HG02885 (cell line): ENCODE measurements at regions not wholly inside any gene's neighbourhood (a gene's known extent, or its start where the extent isn't known, plus 50 kb on each side); places are given as distances from the start of the nearest gene placed in this dataset.

Experiments used
- ATAC-seq: cut with Tn5 transposase; IDR thresholded peaks from one replicate; pipeline ENCODE4 v1.9.1; 2021; ENCODE audit warnings: mild to moderate bottlenecking; ENCODE audit not compliant: unreplicated experiment, poor library complexity

DNA sequence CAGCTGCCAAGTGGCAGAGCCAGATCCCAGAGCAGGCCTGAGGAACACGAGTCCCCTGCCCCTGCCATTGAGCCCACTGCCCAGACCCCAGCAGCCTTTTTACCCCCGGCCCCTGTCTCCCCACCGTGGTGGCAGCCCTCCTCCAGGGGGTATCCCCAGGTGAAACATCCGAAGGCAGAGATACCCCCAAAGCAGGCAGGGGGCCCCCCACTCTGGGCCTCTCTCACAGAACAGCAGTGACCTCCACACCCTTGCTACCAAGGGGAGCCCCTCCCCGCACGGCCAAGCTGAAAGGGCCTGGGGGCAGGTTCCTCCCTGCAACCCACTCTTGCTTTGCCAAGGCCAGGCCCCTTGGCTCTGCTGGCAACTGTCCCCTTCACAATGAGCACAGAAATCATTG, 142.2 kb downstream of the ENGASE start:
- no peak for ATAC-seq

DNA sequence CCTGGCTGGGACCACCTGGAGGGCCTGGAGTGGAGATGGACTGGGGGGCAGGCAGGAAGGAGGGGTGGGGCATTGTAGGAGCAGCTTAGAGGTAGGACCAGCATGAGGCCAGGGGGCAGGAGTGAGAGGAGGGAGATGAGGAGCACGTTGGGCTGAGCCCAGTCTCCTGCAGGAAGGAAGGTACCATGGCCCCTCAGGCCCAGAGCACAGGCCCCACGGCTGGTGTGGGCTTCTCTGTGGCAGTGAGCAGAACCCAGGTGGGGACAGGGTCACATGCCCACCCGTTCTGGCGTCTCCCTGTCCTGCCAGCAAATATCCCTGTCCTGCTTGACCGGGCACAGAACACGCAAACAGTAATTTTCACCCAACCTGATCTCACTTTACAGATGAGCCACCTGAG, 141.8 kb downstream of the ENGASE start:
- no peak for ATAC-seq

DNA sequence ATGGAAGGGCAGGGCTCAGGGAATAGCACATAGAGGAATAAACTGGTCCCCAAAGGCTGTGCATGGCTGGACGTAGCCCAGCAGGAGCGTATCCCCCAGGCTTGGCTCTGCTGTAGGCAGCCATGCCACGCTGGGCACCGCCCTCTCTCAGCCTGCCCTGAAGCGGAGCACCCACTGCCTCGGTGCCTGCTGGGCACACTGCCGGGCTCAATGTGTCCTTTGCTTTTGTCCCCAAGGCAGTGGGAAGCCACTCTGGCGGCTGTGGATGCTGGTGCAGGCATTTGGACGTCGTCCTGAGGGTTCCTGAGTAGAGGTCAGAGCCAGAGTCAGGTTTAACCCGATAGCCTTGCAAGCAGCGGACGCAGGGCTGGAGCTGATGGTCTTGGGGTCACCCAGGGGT, 141.0 kb downstream of the ENGASE start:
- no peak for ATAC-seq

DNA sequence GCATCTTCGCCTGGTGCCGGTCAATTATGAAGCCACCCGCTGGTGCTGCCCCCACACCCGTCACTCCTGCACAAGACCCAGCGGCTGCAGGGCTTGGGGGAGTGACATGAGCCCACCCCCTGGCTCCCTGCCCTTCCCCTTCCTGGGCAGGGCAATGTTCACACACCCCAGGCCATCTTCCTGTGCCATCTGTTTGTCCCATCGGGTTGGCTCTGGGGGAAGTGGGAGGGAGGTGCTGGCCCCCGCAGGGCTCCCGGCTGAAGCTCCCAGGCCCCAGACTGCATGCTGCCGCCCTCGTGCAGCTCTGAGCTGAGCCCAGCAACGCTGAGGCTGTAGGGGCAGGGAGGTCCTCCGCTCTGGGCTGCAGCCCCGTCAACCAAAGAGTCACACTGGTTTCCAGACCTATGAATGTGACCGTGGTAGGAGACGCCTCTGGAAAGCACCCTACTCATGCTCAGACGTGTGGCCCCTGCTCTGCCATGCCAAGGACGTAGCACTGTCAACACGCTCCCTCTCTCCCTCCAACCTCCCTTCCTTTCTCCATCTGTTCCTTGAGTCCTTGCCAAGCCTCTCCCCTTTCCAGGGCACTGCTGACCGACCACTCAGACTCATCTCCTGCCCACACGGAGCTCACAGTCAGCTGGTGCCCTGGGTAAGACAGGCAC, 140.4 kb downstream of the ENGASE start:
- ATAC-seq = no peak

DNA sequence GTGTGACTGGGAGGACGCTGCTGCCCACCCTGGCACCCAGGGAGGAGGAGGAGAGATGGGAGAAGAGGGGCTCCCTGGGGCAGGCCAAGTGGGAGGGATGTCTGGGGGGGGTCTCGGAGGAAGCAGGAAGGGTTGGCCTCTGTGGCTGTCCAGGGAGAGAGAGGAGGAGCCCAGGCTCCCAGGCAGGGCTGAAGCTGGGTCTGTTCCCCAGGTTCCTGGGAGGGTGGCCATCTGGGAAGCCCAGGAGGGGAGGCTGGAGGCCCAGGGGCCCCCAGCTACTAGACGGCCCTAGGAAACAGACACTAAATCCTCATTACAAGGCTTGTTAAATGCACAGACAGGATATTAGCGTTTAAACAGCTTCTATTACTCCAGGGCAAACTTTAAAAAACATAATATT, 139.8 kb downstream of the ENGASE start:
- no peak for ATAC-seq

DNA sequence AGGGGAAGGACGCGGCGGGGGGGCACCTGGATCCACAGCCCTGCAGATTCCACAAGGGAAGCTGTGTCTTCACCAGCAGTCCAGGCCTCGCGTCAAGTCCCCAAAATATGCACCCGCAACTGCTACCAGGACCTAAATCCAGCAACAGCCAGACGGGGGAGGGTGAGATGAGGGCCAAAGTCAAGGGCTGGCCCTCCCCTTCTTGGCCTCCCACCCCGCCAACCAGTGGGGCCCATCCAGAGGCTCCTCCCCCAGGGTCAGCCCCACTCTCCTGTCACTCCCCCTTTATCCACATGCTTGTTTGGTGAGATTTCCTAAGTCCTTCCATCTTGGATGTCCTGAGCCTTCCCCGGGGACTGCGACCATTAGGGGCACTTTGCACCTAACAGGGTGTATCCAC, 138.7 kb downstream of the ENGASE start:
- no peak for ATAC-seq

DNA sequence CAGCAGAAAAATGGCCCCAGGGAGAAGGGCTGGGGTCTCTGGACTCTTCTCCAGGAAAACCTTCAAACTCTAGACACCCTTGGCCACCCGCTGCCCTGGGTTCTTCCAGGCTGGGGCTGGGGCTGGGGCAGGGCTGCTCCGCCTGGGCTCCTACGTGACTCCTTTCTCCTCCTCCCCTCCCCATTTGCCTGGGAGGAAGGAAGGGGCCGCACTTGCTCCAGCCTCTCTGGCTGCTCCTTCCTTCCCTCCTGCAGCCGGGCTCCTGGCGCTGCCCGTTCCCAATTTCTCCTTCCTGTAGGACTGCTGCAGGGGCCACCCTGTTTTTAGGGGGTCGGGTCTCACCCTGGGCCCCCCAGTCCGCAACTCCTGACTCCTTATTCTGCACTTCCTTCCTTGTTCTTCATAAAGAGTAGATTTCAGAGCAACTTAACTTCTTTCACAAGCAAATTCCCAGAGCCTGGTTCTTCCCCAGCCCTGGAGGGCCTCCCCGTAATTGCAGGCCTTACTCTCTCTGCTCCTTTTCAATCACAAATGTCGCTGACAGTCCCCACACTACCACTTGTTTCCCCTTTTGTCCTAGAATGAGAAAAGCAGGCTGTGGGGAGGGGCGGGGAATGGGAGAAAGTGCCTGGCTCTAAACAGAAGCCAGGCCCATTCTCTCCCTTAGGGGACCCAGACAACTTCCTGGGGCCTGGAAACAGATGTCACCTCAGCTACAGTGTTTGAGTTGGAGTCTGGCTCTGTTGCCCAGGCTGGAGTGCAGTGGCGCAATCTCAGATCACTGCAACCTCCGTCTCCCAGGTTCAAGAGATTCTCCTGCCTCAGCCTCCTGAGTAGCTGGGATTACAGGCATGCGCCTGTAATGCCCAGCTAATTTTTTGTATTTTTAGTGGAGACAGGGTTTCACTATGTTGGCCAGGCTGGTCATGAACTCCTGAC, 137.8 kb downstream of the ENGASE start:
- ATAC-seq = no peak

DNA sequence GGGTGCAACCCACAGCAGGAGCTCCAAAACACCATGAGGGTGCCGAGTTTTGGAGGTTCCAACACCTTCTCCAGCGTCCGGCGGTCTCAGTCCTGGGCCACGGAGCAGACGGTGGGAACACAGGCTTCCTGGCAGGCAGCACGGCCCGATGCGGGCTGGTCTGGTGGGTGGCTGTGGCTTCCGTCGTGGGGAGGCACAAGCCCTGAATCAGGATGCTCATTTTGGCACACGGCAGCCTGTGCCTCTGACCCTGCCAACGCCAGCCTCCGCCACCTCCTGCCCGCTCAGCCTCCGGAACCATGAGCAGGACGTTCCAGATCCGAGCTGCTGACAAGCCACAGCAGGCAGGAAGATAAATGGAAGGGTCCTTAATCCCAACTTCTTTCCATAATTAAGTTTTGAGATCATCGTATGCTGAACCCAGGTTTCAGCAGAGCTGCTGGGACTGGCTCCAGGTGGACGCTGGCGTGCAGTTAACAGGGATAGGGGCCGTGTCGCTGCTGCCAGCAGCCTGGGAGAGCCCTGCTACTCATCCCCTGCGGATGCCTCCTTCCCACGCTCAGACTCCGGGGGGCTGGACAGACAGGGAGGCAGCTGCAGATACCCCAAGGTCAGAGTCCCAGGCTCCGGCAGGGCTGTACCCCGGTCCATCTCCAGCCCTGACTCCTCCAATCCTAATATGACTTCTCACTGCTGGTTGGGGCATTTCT, 136.6 kb downstream of the ENGASE start:
- no peak for ATAC-seq

DNA sequence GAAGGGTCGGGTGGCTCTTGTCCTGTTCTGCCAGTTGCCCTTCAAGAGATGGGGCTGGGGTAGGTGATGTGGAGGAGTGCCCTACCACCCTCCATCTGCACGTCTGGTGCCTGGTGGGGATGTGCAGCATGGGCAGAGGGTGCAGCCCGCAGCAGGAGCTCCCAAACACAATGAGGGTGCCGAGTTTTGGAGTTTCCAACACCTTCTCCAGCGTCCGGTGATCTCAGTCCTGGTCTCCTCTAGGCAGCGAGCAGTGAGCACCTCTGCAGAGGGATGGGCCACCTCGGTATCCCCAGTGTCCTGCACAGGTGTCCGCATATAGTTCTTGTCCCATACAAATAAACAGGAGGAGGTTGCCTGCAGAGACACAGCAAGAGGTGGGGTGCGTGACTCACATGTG, 136.0 kb downstream of the ENGASE start:
- ATAC-seq = no peak

DNA sequence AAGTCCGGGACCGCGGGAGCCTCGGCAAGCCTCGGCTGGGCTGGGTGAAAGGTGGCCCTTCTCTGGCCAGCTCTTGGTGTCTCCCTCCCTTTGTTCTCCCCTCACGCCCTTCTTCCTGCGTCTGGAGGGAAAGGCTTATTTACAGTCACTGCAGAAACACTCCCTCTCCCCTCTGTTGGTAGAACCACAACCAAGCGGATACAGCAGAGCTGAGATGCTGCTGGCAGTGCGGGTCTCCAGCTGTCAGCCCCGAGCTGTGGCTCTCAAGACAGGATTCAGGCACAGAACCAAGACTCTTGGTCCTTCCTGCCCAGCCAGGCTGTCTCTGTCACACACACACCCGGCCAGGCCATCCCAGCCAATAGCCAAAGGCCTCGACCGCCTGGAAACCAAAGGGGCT, 133.3 kb downstream of the ENGASE start:
- no peak for ATAC-seq

DNA sequence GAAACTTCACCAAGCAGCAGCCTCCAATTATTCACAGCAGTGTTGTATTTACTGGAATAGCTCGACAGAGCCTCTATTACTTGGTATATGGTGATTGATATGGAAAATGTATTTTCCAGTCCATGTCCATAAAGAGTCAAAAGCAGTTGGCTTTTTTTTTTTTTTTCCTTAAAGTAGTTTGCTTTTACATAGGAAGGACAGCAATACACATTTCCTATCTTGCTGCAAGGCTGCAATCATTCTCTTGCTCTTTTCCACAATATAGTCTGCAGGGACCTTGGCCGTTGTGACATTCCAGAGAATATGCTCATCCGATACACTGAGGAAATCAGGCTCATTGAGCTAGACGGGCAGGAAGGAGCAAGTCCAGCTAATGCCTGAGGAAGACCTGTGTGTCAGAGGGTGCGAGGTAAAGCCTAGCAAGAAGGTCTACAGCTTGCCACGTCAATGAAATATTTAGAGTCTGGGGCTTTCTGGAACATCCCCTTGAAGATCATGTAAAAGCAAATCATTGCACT, 131.1 kb downstream of the ENGASE start:
- no peak for ATAC-seq

DNA sequence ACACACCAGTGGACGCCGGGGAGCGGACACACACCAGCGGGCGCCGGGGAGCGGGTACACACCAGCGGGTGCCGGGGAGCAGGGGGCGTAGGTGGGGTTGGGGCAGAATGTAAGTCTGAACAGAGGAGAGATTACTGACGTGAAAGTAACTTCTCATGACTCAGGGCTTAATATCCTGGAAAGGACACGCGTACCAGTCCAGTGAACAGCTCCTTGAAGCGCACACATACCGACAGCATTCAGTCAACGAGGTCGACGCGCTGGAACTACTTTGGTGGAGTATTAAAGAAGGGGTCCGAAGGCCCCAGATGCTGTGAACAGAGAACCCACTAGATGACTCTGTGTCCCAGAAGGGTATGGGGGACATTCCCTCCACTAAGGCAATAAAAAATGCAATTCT, 129.6 kb downstream of the ENGASE start:
- no peak for ATAC-seq

DNA sequence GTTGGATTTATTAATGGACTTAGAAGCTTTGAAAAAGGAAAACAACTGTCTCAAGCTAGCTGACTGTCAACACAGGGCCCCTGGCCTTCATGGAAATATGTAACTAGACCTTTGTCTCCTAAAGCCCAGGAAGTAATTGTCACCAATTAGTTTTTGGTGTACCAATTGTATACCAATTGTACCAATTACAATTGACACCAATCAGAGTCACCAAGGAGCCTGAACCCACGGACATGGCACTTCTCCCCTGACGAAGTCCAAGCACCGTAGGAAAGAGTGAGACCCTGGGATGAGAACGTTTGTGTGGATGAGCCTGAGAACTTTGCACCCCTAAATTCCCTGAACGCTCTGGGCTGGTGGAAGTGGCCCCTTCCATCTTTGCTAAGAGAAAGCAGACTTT, 129.0 kb downstream of the ENGASE start:
- no peak for ATAC-seq

DNA sequence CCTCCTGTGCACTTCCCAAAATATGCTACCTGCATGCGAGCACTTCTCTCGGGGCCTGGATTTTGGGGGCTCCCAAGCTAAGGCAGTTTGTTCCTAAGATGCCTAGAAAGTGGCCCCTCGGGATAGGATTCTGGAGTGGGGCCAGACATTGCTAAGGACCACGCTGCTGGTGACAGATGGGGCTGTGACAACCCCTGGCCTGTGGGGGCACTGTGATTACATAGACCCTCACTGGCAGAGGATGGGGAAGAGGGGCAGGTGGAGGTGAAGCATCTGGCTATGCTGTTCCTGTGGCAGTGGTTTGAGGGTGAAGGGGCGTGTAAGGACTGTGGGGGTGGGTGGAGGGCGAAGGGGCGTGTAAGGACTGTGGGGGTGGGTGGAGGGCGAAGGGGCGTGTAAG, 128.4 kb downstream of the ENGASE start:
- ATAC-seq = no peak

DNA sequence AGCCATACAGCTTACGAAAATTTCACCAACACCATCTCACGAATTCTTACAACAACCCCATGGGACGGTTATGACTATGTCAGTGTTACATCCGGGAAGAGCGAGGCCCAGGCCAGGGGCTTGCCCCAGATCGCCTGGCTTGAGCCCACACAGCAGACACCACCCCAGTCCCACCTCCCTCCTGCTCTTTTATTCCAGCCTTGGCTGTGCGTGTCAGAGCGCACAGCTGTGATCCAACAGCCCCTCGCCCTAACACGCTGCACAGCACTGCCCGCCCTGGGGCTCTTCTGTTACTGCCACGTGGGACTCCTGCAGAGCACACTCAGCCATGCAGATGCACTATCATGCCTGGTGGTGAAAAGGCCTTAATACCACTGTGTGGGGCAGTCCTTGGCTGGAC, 127.9 kb downstream of the ENGASE start:
- no peak for ATAC-seq

DNA sequence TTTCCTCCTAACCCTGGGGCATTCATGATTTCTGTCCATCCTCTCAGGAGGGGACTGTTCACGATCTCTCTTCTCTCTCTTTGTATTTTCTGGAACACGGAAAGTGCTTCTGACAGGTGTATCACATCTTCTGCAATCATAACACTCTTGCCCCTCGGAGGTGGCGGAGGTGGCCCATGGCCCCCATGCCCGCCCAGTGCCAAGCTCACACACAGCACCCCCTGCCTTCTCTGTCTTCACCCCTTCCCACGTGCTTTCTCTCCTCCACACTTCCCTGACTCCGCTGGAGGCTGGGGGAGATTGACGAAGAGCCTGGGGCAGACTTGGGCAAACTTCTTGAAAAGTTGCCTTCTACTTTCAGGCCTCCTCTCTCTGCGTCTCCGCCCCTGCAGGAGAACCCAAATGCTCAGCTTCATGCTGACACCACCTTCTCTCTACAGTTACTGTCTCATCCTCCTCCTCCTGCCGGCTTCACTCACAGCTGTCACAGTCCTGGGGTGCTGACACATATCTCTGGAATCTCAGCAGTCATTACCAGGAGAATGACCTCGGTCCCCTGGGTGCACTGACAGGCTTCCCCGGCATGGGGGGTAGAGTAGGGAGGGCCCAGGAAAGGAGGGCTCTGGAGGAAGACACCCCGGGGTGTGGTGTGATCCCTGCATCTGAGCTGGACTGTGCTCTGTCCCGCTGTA, 127.1 kb downstream of the ENGASE start:
- ATAC-seq = no peak

DNA sequence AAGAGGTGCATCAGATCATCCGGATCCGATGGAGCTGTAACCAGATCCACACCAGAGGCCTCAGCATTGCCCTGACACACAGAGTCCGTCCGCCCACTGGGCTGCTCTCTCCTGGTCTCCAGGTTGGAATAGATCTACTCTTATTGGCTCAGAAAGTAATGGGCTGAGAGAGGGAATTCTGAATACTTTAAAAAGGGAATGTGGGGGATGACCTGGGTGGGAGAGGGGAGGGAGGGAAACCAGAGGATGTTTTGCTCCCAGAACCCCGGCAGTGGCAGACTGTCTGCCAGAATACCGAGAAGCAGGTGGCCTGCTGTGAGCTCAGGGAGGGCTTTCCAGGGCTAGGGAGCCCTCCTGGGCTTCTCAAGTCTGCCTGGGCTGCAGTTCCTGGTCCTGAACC, 126.5 kb downstream of the ENGASE start:
- no peak for ATAC-seq

DNA sequence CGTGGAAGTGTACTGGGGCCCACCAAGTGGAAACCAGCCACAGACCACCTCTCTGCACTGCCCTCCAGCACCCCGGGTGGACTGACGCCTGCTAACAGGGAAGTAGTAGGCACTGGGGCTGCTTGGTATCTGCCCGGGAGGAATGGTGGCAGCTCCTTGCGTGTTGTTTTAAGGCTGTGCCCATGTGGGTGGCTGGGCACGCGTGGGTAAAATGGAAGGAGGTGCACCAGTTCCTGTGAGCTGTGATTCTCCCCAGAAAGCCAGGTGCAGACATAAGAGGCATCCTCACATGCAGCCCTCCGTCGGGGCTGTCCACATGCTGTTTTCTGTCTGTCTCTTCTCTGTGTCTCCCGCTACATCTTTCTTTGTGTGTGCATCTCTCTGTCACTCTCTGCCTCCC, 122.3 kb downstream of the ENGASE start:
- ATAC-seq = no peak

DNA sequence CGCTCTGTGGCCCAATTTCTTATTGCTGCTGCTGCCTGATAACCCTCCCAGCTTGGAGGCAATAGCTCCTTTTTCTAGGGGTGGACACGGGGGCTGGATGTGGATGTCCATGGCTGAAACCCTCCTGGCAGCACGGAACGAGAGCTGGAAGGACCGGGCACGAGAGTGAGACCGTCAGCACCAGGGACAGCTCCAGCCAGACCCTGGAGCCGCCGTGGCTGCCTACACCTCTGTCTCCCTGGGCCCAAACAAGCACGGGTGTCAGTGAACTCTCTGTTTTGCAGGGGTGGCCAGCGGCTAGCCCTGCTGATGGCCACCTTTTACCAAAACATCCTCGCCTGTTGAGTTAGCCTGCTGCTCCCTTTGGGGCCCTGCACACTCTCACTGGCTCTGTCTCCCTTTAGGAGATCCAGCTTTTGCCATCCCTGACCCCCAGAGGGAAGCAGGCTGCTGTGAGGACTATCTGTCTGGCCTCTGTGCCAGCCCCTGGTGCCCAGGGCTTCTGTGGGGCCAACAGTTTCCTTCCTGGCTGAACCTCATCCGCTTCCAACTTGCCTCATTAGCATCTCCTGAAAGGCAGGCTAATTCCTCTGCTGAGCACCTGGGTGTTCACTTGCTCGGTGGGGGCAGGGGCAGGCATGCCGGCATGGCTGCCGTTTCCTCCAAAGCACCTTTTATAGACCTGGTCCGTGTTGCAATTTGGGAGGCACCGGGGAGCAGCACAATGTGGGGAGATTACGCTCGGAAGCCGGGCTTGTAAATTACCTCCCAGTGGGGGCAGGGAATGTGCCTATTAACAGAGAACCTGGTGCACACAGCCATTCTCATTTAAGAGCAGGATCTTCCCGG, 118.1 kb downstream of the ENGASE start:
- ATAC-seq = no peak
